ENCODE measurements at regions not wholly inside any gene's neighbourhood (a gene's known extent, or its start where the extent isn't known, plus 50 kb on each side); places are given as distances from the start of the nearest gene placed in this dataset.
A peak's percentile ranks its signal among the peaks of the same experiment; 100 is the strongest.

DNA sequence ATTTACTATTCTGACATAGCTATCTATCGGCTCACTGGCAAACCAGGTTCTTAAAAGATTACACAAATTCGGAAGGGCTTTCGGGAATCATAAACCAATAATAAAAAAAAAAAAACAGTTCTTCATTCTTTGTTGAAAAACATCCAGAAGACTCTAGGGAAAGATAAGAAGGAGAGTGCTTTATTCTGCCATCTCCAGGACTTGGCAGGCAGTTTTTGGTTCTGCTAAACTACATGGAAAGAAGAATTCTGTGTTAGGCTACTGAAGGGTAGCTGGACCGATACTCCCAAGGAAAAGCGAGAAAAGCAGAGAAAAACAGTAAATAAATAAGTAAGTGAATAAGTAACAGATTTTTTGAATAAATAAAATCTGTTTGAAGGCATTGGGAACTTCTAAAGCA is 423.5 kb upstream of the KLF6 start:
- Histone ChIP-seq H3K36me3 (no peaks in the 10 kb centered on the region), H3K9me3 (replicated peaks) (no peaks in the 10 kb centered on the region), H3K27ac (no peak overlapping the region), H3K27me3 (no peaks in the 10 kb centered on the region), H3K4me1 (no peaks in the 10 kb centered on the region), H3K4me3 (no peak overlapping the region)
- no peak for DNase-seq

DNA sequence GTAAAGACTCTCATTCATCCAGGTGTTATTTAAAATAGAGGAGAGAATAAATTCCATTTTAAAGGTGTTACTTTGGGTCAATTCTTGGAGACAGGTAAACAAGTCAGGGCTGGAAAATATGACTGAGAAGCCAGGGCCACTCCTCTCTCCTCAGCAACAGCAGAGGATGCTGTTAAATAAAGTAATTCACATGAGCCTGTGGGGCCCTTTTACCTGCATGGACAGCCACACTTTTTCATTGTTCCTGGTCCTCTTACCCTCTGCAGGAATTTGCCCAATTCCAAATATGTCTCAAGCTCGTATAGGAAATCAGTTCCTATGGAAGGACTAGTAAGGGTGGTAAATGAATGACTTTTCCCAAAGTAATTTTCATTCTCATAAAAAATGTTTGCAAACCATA is 420.1 kb upstream of the KLF6 start:
- Histone ChIP-seq H3K4me1 (no peaks in the 10 kb centered on the region), H3K9me3 (replicated peaks) (no peaks in the 10 kb centered on the region), H3K27ac (no peak overlapping the region), H3K27me3 (no peaks in the 10 kb centered on the region), H3K4me3 (no peak overlapping the region), H3K36me3 (no peaks in the 10 kb centered on the region)
- DNase-seq: no peak

- Histone ChIP-seq H3K27ac (no peak overlapping the region), H3K4me1 (no peaks in the 10 kb centered on the region), H3K9me3 (replicated peaks) (no peaks in the 10 kb centered on the region), H3K36me3 (no peaks in the 10 kb centered on the region), H3K27me3 (no peaks in the 10 kb centered on the region), H3K4me3 (no peak overlapping the region)
- DNase-seq: peak in 1 of 2 experiments; percentile 11
Observed at GRCh38 chr10:4202938-4203337, 417.9 kb upstream of the KLF6 start.

GRCh38 chr10:4201866-4202825 is 417.1 kb upstream of the KLF6 start:
- H3K4me1 ChIP-seq: no peaks in the 10 kb centered on the region
- H3K4me3 ChIP-seq: no peak overlapping the region
- H3K36me3 ChIP-seq: no peaks in the 10 kb centered on the region
- no peaks in the 10 kb centered on the region for H3K9me3 ChIP-seq (replicated peaks)
- H3K27me3 ChIP-seq: no peaks in the 10 kb centered on the region
- H3K27ac ChIP-seq: no peak overlapping the region
- no peak for DNase-seq

DNA sequence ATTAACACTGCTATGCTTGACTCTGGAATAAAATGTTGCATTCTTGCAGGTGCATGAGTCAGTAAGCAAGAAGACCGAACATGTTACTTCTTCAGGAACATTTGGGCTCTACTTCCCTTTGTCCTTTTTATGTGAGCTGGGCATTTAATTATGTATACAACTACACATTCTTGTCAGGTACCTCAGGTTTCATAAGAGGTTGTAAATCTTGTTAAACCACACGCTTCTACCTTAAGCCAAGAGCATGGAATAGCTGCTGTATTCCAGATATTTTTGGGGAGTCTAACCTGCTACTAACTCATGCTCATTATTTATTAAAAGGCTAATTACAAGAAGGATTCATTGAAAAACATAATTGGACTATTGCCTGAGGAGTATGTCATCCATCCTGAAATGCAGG is 414.2 kb upstream of the KLF6 start:
- no peak for DNase-seq
- no peak overlapping the region for H3K27ac ChIP-seq

DNA sequence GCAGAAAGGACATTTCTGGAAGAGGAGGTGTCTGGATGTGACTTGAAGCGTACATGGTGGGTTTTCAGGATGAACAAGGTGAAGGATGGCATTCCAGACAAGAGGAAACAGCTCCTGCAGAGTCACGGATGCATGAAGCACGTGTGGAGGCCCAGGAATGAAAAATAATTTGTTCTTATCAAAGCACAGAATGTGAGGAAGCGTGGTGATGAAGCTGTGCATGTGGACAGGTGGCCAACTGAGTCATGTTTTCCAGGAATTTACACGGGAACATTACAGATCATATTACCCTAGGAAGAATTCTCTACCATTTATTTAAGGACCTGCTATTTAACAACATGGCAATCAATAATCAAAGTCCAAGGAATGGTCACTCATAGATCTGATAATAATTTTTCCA is 413.2 kb upstream of the KLF6 start:
- Histone ChIP-seq H3K4me1 (no peaks in the 10 kb centered on the region), H3K27me3 (no peaks in the 10 kb centered on the region), H3K27ac (no peak overlapping the region), H3K4me3 (no peak overlapping the region), H3K36me3 (no peaks in the 10 kb centered on the region), H3K9me3 (replicated peaks) (no peaks in the 10 kb centered on the region)
- no peak for DNase-seq

More for the DNA sequence above, 414.2 kb upstream of the KLF6 start:
- H3K27me3 ChIP-seq: no peaks in the 10 kb centered on the region
- no peaks in the 10 kb centered on the region for H3K36me3 ChIP-seq
- H3K9me3 ChIP-seq (replicated peaks): no peaks in the 10 kb centered on the region
- H3K4me3 ChIP-seq: no peak overlapping the region
- H3K4me1 ChIP-seq: no peaks in the 10 kb centered on the region

- no peak for DNase-seq
- Histone ChIP-seq H3K27me3 (no peaks in the 10 kb centered on the region), H3K4me1 (no peaks in the 10 kb centered on the region), H3K27ac (no peak overlapping the region), H3K4me3 (no peak overlapping the region), H3K9me3 (replicated peaks) (no peaks in the 10 kb centered on the region), H3K36me3 (no peaks in the 10 kb centered on the region)
Observed at GRCh38 chr10:4197676-4198075, 412.7 kb upstream of the KLF6 start.

- no peak overlapping the region for H3K27ac ChIP-seq
- no peak overlapping the region for H3K4me3 ChIP-seq
- DNase-seq: no peak
- H3K27me3 ChIP-seq: no peaks in the 10 kb centered on the region
- no peaks in the 10 kb centered on the region for H3K4me1 ChIP-seq
- no peaks in the 10 kb centered on the region for H3K9me3 ChIP-seq (replicated peaks)
- no peaks in the 10 kb centered on the region for H3K36me3 ChIP-seq
Observed at GRCh38 chr10:4196771-4197390, 411.9 kb upstream of the KLF6 start.

GRCh38 chr10:4196183-4196582 is 411.2 kb upstream of the KLF6 start:
- Histone ChIP-seq H3K36me3 (no peaks in the 10 kb centered on the region), H3K4me1 (no peaks in the 10 kb centered on the region), H3K27me3 (no peaks in the 10 kb centered on the region), H3K9me3 (replicated peaks) (no peaks in the 10 kb centered on the region), H3K27ac (no peak overlapping the region), H3K4me3 (no peak overlapping the region)
- DNase-seq: no peak

- no peak for DNase-seq
- no peaks in the 10 kb centered on the region for H3K27me3 ChIP-seq
Observed at GRCh38 chr10:4195213-4195612, 410.2 kb upstream of the KLF6 start.

DNA sequence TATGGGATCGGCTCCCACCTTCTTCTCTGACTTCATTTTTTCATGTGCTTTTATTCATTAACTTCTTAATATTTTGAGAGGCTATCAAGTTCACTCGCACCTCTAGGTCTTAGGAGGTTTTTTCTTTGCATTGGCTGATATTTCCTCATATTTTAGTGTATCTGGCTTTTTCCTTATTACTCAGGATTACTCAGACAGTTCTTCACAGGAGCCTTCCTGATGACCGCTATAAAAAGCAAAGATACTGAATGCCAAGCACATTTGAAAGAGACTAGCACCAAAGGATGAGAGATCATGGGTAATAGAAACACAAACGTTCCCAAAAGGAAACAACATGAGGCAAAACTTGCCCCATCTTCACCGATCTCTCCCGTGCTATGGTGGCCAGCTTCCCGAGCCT is 409.2 kb upstream of the KLF6 start:
- no peaks in the 10 kb centered on the region for H3K27me3 ChIP-seq
- no peak for DNase-seq
- H3K4me1 ChIP-seq: no peaks in the 10 kb centered on the region
- H3K27ac ChIP-seq: no peak overlapping the region
- H3K9me3 ChIP-seq (replicated peaks): no peaks in the 10 kb centered on the region
- H3K4me3 ChIP-seq: no peak overlapping the region
- no peaks in the 10 kb centered on the region for H3K36me3 ChIP-seq

More at GRCh38 chr10:4195213-4195612, 410.2 kb upstream of the KLF6 start:
- no peak overlapping the region for H3K27ac ChIP-seq
- no peaks in the 10 kb centered on the region for H3K36me3 ChIP-seq
- no peaks in the 10 kb centered on the region for H3K9me3 ChIP-seq (replicated peaks)
- H3K4me1 ChIP-seq: no peaks in the 10 kb centered on the region
- H3K4me3 ChIP-seq: no peak overlapping the region

- H3K4me1 ChIP-seq: no peaks in the 10 kb centered on the region
- no peaks in the 10 kb centered on the region for H3K27me3 ChIP-seq
- no peaks in the 10 kb centered on the region for H3K9me3 ChIP-seq (replicated peaks)
- no peak for DNase-seq
- H3K27ac ChIP-seq: no peak overlapping the region
- H3K36me3 ChIP-seq: no peaks in the 10 kb centered on the region
- H3K4me3 ChIP-seq: no peak overlapping the region
Observed at GRCh38 chr10:4191894-4192293, 406.9 kb upstream of the KLF6 start.

GRCh38 chr10:4191354-4191753 is 406.3 kb upstream of the KLF6 start:
- no peaks in the 10 kb centered on the region for H3K9me3 ChIP-seq (replicated peaks)
- H3K27me3 ChIP-seq: no peaks in the 10 kb centered on the region
- H3K4me3 ChIP-seq: no peak overlapping the region
- no peak overlapping the region for H3K27ac ChIP-seq
- DNase-seq: no peak
- no peaks in the 10 kb centered on the region for H3K36me3 ChIP-seq
- no peaks in the 10 kb centered on the region for H3K4me1 ChIP-seq

DNA sequence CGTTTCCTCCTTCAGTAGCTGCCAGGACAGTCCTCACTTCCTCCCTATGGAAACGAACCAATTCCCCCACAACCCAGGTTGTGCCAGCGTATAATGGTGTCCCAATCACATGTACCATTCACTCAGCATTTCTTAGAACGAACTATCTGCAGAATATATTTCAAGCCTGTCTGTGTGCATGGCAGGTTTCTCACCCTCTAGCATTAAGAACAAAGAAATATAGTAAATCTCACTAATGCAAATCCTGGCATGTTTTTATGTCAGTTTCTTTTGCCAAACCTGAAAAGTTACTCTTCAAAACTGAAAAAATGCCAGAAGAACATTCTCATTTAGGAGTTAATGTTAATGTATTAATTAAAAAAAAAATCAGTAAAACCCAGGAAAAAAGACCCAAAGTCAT is 405.9 kb upstream of the KLF6 start:
- H3K4me1 ChIP-seq: no peaks in the 10 kb centered on the region
- no peaks in the 10 kb centered on the region for H3K27me3 ChIP-seq
- H3K9me3 ChIP-seq (replicated peaks): no peaks in the 10 kb centered on the region
- no peaks in the 10 kb centered on the region for H3K36me3 ChIP-seq
- DNase-seq: no peak
- H3K27ac ChIP-seq: no peak overlapping the region
- no peak overlapping the region for H3K4me3 ChIP-seq

DNA sequence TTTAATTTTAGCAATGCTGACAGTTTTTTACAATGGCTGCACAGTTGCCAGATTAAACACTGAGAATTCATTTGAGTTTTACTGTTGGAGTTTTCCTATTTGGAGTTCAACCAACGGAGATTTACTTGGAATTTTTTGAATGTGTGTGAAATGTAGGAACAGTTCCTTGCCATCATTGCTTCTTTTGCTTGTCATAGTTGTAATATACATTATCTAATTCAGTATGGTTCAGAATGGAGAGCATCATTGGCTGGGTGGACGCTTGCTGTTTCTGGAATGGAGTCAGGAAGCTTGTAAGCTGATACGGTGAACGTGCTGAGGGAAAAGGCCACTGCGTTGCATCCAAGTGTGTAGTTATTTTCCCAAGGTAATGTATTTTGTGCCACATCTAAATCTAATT is 404.3 kb upstream of the KLF6 start:
- H3K9me3 ChIP-seq (replicated peaks): no peaks in the 10 kb centered on the region
- H3K4me3 ChIP-seq: no peak overlapping the region
- no peak for DNase-seq
- no peaks in the 10 kb centered on the region for H3K27me3 ChIP-seq
- no peaks in the 10 kb centered on the region for H3K4me1 ChIP-seq
- no peaks in the 10 kb centered on the region for H3K36me3 ChIP-seq
- H3K27ac ChIP-seq: no peak overlapping the region

GRCh38 chr10:4188406-4188805 is 403.4 kb upstream of the KLF6 start:
- H3K36me3 ChIP-seq: no peaks in the 10 kb centered on the region
- no peaks in the 10 kb centered on the region for H3K27me3 ChIP-seq
- no peaks in the 10 kb centered on the region for H3K4me1 ChIP-seq
- no peak overlapping the region for H3K4me3 ChIP-seq
- no peaks in the 10 kb centered on the region for H3K9me3 ChIP-seq (replicated peaks)
- no peak for DNase-seq
- no peak overlapping the region for H3K27ac ChIP-seq
